Loucy (cell line): ENCODE measurements at regions not wholly inside any gene's neighbourhood (a gene's known extent, or its start where the extent isn't known, plus 50 kb on each side); places are given as distances from the start of the nearest gene placed in this dataset.

Experiments used
- H2AFZ ChIP-seq: fragments of 200-600 bp; sonication (generic); 2 replicates; pipeline ENCODE4 v1.6.0; 2016; ENCODE audit warnings: antibody characterized with exemption, mild to moderate bottlenecking, low read length, moderate library complexity
- H3F3A ChIP-seq: fragments of 200-600 bp; 2 replicates; pipeline ENCODE4 v1.6.0; 2016; ENCODE audit warnings: antibody characterized with exemption, low read depth, mild to moderate bottlenecking
- H3K27me3 ChIP-seq: fragments of 200-600 bp; sonication (generic); 2 replicates; pipeline ENCODE4 v1.6.1; 2014; ENCODE audit warnings: low read length, mild to moderate bottlenecking; ENCODE audit not compliant: insufficient read depth, poor library complexity, severe bottlenecking
- H3K36me3 ChIP-seq: fragments of 200-600 bp; sonication (generic); 2 replicates; pipeline ENCODE4 v1.6.1; 2016; ENCODE audit warnings: low read length; ENCODE audit not compliant: insufficient read depth
- H3K4me1 ChIP-seq: fragments of 200-600 bp; sonication (generic); 2 replicates; pipeline ENCODE4 v1.5.1; 2014; ENCODE audit warnings: low read length, mild to moderate bottlenecking; ENCODE audit not compliant: insufficient read depth, poor library complexity, severe bottlenecking
- H3K4me2 ChIP-seq: fragments of 200-600 bp; sonication (generic); 2 replicates; pipeline ENCODE4 v1.6.0; 2014; ENCODE audit warnings: antibody characterized with exemption, low read length, low read depth, mild to moderate bottlenecking; ENCODE audit not compliant: poor library complexity, severe bottlenecking
- H3K4me3 ChIP-seq: fragments of 200-600 bp; sonication (generic); 2 replicates; pipeline ENCODE4 v1.5.1; 2014; ENCODE audit warnings: low read length, mild to moderate bottlenecking, mixed read lengths; ENCODE audit not compliant: poor library complexity, severe bottlenecking
- H3K79me2 ChIP-seq: fragments of 200-600 bp; sonication (generic); 2 replicates; pipeline ENCODE4 v1.6.1; 2014; ENCODE audit warnings: low read length; ENCODE audit not compliant: insufficient read depth
- H3K9ac ChIP-seq: fragments of 200-600 bp; sonication (generic); 2 replicates; pipeline ENCODE4 v1.6.0; 2014; ENCODE audit warnings: mild to moderate bottlenecking, low read depth, low read length, moderate library complexity; ENCODE audit not compliant: poor library complexity, severe bottlenecking
- H3K9me2 ChIP-seq: fragments of 200-600 bp; sonication (generic); replicated peaks from 2 replicates; pipeline ENCODE4 v1.6.1; 2016; ENCODE audit warnings: low read depth, low read length, mixed read lengths
- H3K9me3 ChIP-seq: fragments of 200-600 bp; sonication (generic); 2 replicates; pipeline ENCODE4 v1.6.1; 2014; ENCODE audit warnings: mild to moderate bottlenecking, antibody characterized with exemption, low read length, low read depth; ENCODE audit not compliant: insufficient read depth
- H4K20me1 ChIP-seq: fragments of 200-600 bp; sonication (generic); 2 replicates; pipeline ENCODE4 v1.6.0; 2014; ENCODE audit warnings: antibody characterized with exemption, low read length, mild to moderate bottlenecking; ENCODE audit not compliant: insufficient read depth, poor library complexity, severe bottlenecking
- CTCF ChIP-seq: fragments of 200-600 bp; sonication (generic); conservative IDR thresholded peaks from 2 replicates; pipeline ENCODE4 v1.5.1; 2014; ENCODE audit warnings: mild to moderate bottlenecking, antibody characterized with exemption, low read length
- EZH2phosphoT487 ChIP-seq: fragments of 200-600 bp; IDR thresholded peaks from 2 replicates; pipeline ENCODE4 v1.6.1; 2018; ENCODE audit warnings: antibody characterized with exemption, mild to moderate bottlenecking, moderate library complexity, borderline replicate concordance

- Histone ChIP-seq H3K9me3 (peaks cover 5% of the 10 kb centered on the region; the same call in 1 of the 2 replicates), H3K9me2 (no peaks in the 10 kb centered on the region), H3K9ac (no peak overlapping the region), H3K36me3 (no peaks in the 10 kb centered on the region), H2AFZ (no peak overlapping the region), H3K79me2 (no peaks in the 10 kb centered on the region), H3K4me1 (no peaks in the 10 kb centered on the region), H3F3A (no peaks in the 10 kb centered on the region), H3K27me3 (no peaks in the 10 kb centered on the region), H4K20me1 (no peaks in the 10 kb centered on the region), H3K4me2 (no peak overlapping the region), H3K4me3 (no peak overlapping the region)
- TF ChIP-seq CTCF = no peak
- no peak for TF ChIP-seq EZH2phosphoT487
Observed at GRCh38 chr5:6856653-6857052, 143.4 kb downstream of the TENT4A start.

- Histone ChIP-seq H3K4me1 (no peaks in the 10 kb centered on the region), H3K9me2 (no peaks in the 10 kb centered on the region), H3K27me3 (no peaks in the 10 kb centered on the region), H3F3A (no peaks in the 10 kb centered on the region), H3K9ac (no peak overlapping the region), H4K20me1 (no peaks in the 10 kb centered on the region), H2AFZ (no peak overlapping the region), H3K79me2 (no peaks in the 10 kb centered on the region), H3K4me3 (no peak overlapping the region), H3K4me2 (no peak overlapping the region), H3K36me3 (no peaks in the 10 kb centered on the region), H3K9me3 (peaks cover 5% of the 10 kb centered on the region; the same call in 1 of the 2 replicates)
- TF ChIP-seq EZH2phosphoT487 (no peak), CTCF (no peak)
Observed at GRCh38 chr5:6858419-6858818, 145.2 kb downstream of the TENT4A start.

GRCh38 chr5:6859023-6859422 is 145.8 kb downstream of the TENT4A start:
- Histone ChIP-seq H3K79me2 (no peaks in the 10 kb centered on the region), H3K9me3 (peaks cover 5% of the 10 kb centered on the region; the same call in 1 of the 2 replicates), H3K4me1 (no peaks in the 10 kb centered on the region), H3K27me3 (no peaks in the 10 kb centered on the region), H2AFZ (no peak overlapping the region), H3K9me2 (no peaks in the 10 kb centered on the region), H3K4me2 (no peak overlapping the region), H4K20me1 (no peaks in the 10 kb centered on the region), H3K9ac (no peak overlapping the region), H3K36me3 (no peaks in the 10 kb centered on the region), H3F3A (no peaks in the 10 kb centered on the region), H3K4me3 (no peak overlapping the region)
- TF ChIP-seq CTCF (no peak), EZH2phosphoT487 (no peak)
